Panc1 (cell line): ENCODE measurements at regions not wholly inside any gene's neighbourhood (a gene's known extent, or its start where the extent isn't known, plus 50 kb on each side); places are given as distances from the start of the nearest gene placed in this dataset.
"Not testable (repeated sequence)": the region's sequence is repeated elsewhere in the genome, so short reads cannot be mapped to it uniquely, and the experiment has no call there.

Experiments
- ATAC-seq: fragments of 200-7000 bp; cut with Tn5 transposase; 2 replicates; pipeline ENCODE4 v1.9.1; 2020; ENCODE audit warnings: mild to moderate bottlenecking, moderate library complexity
- BruUV-seq: library from RNA; stranded (reverse); fragments of 400-500 nt; replicated peaks from 2 replicates; lab custom pipeline; 2021; lab: Mats Ljungman, UMichigan
- CTCF ChIA-PET: fragments of 300-600 bp; sonication (Branson Sonifier 250); formaldehyde crosslinking; loops from one replicate; lab custom pipeline; 2022; ENCODE audit warnings: antibody characterized with exemption; lab: Charles Lee
- POLR2A ChIA-PET: fragments of 300-600 bp; sonication (Branson Sonifier 250); formaldehyde crosslinking; loops from one replicate; lab custom pipeline; 2022; ENCODE audit warnings: antibody characterized with exemption; lab: Charles Lee
- DNase-seq: peaks from one replicate; pipeline ENCODE4 v3.0.0-alpha.2; 2010; ENCODE audit warnings: low read depth, low spot score
- H3K27ac ChIP-seq: 2 replicates; pipeline ENCODE4 v1.5.1; 2011; ENCODE audit warnings: mild to moderate bottlenecking, low read length, inconsistent platforms
- H3K27me3 ChIP-seq: fragments of 200-500 bp; sonication (Bioruptor generic); 2 replicates; pipeline ENCODE4 v1.6.0; 2014; ENCODE audit warnings: low read length, inconsistent platforms; ENCODE audit not compliant: control insufficient read depth, insufficient read depth
- H3K36me3 ChIP-seq: fragments of 200-500 bp; sonication (Bioruptor generic); 2 replicates; pipeline ENCODE4 v1.5.1; 2014; ENCODE audit warnings: inconsistent platforms, mild to moderate bottlenecking, low read length, moderate library complexity; ENCODE audit not compliant: control insufficient read depth, insufficient read depth
- H3K4me1 ChIP-seq: 2 replicates; pipeline ENCODE4 v1.5.1; 2011; ENCODE audit warnings: inconsistent platforms, mild to moderate bottlenecking, low read length, moderate library complexity; ENCODE audit not compliant: control insufficient read depth, insufficient read depth
- H3K4me3 ChIP-seq, 2 experiments: 2 replicates each; pipeline ENCODE4 v1.5.1; 2011 to 2012; ENCODE audit warnings: low read depth in 2 of 2, low read length in 2 of 2, mild to moderate bottlenecking in 2 of 2, inconsistent platforms in 1 of 2, moderate library complexity in 1 of 2
- H3K9me3 ChIP-seq: fragments of 200-500 bp; sonication (Bioruptor generic); 2 replicates; pipeline ENCODE4 v1.5.1; 2014; ENCODE audit warnings: low read depth, mild to moderate bottlenecking, inconsistent platforms, low read length, moderate library complexity; ENCODE audit not compliant: control insufficient read depth, insufficient read depth
- CTCF ChIP-seq: fragments of 450-650 bp; IDR thresholded peaks from 2 replicates; pipeline ENCODE4 v1.5.1; 2017; ENCODE audit warnings: mild to moderate bottlenecking
- POLR2AphosphoS5 ChIP-seq: IDR thresholded peaks from 2 replicates; pipeline ENCODE4 v1.6.1; 2012; ENCODE audit warnings: mild to moderate bottlenecking, low read depth, low read length, moderate library complexity
- REST ChIP-seq, 2 experiments: IDR thresholded peaks; 2 replicates each; pipeline ENCODE4 v1.6.1; 2011 to 2012; ENCODE audit warnings: low read depth in 2 of 2, control low read depth in 1 of 2, low read length in 1 of 2, mild to moderate bottlenecking in 1 of 2, moderate library complexity in 1 of 2; ENCODE audit not compliant: insufficient read depth in 1 of 2
- SIN3A ChIP-seq: IDR thresholded peaks from 2 replicates; pipeline ENCODE4 v1.6.1; 2012; ENCODE audit warnings: low read depth, mild to moderate bottlenecking, low read length, moderate library complexity, borderline replicate concordance; ENCODE audit not compliant: insufficient read depth
- TCF7L2 ChIP-seq: IDR thresholded peaks from 2 replicates; pipeline ENCODE4 v1.6.1; 2011; ENCODE audit warnings: mild to moderate bottlenecking, low read depth, low read length, inconsistent platforms
- in situ Hi-C: cut with HindIII; loops from 2 replicates; pipeline ENCODE4 v1.10.0; 2016; ENCODE audit warnings: low sequenced_read_pairs, low pct_unique_long_range_greater_than_20kb
- intact Hi-C: fragments of 100-400 bp; cut with micrococcal nuclease; formaldehyde crosslinking; loops from one replicate; pipeline ENCODE4 v1.10.0; 2022; ENCODE audit not compliant: unreplicated experiment

- DNase-seq (no peak), ATAC-seq (no peak)
- ChIA-PET POLR2A (no interaction called here), CTCF (no interaction called here)
- Histone ChIP-seq H3K27ac (no peak overlapping the region), H3K4me3 (no peak overlapping the region), H3K36me3 (no peaks in the 10 kb centered on the region), H3K4me1 (no peaks in the 10 kb centered on the region), H3K9me3 (no peaks in the 10 kb centered on the region), H3K27me3 (no peaks in the 10 kb centered on the region)
- TF ChIP-seq TCF7L2 (no peak), CTCF (no peak)
- intact Hi-C loops: no loop called here
- BruUV-seq: no TSS peak
- in situ Hi-C loops: no loop called here
These were observed 467.4 kb downstream of the GRIA2 start for GRCh38 chr4:157687971-157688370.

DNA sequence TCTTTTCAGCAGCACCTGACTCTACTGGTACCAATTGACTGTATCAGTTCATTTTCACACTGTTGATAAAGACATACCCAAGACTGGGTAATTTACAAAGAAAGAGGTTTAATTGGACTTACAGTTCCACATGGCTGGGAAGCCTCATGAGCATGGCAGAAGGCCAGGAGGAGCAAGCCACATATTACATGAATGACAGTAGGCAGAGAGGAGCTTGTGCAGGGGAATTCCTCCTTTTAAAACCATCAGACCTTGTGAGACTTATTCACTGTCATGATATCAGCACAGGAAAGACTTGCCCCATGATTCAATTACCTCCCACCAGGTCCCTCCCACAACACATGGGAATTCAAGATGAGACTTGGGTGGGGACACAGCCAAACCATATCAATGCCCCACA is 458.8 kb downstream of the GRIA2 start:
- H3K9me3 ChIP-seq, POLR2A ChIA-PET, intact Hi-C loops, BruUV-seq, DNase-seq, H3K4me1 ChIP-seq, H3K4me3 ChIP-seq, CTCF ChIA-PET, H3K36me3 ChIP-seq, H3K27ac ChIP-seq, ATAC-seq, H3K27me3 ChIP-seq, in situ Hi-C loops: not testable (repeated sequence)

DNA sequence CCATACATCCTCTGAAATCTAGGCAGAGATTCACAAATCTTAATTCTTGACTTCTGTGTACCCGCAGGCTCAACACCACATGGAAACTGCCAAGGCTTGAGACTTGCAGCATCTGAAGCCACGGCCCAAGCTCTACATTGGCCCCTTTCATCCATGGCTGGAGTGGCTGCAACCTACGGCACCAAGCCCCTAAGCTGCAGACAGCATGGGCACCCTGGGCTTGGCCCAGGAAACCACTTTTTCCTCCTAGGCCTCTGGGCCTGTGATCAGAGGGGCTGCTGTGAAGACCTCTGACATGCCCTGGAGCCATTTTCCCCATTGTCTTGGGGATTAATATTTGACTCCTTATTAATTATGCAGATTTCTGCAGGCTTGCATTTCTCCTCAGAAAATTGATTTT is 457.9 kb downstream of the GRIA2 start:
- H3K4me3 ChIP-seq: no peak overlapping the region
- no peaks in the 10 kb centered on the region for H3K4me1 ChIP-seq
- no peak for DNase-seq
- in situ Hi-C loops (no loop called here), intact Hi-C loops (no loop called here)
- no peaks in the 10 kb centered on the region for H3K27me3 ChIP-seq
- TF ChIP-seq REST (IDR thresholded peaks at IDR 0.05; ENCODE audit: insufficient read depth in 1 of 2, low read depth in 2 of 2, low read length in 1 of 2) (no peak), POLR2AphosphoS5 (no peak), CTCF (no peak), SIN3A (no peak), TCF7L2 (no peak)
- ATAC-seq: no peak
- H3K9me3 ChIP-seq: no peaks in the 10 kb centered on the region
- ChIA-PET CTCF (no interaction called here), POLR2A (no interaction called here)
- no peak overlapping the region for H3K27ac ChIP-seq
- BruUV-seq: no TSS peak
- H3K36me3 ChIP-seq: no peaks in the 10 kb centered on the region
